ENCODE measurements at regions not wholly inside any gene's neighbourhood (a gene's known extent, or its start where the extent isn't known, plus 50 kb on each side); places are given as distances from the start of the nearest gene placed in this dataset.

DNA sequence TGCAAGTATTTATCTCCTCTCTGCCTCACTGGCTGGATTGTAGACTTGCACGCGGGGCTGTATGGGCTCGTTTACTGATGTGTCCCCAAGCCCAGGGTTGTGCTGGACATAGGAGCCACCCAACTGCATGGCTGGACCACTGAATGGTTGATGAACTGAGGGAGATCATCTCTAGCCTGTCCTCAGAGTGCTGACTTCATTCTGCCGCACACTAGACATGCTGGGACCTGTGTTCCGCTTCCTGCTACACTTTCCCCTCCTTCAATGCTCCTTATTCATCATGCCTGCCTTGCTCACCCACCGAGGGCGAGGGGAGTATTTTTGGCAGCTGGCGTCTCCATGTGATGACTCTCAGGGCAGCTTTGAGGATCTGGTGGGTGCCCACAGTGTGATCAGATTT is 440.2 kb downstream of the GLRX3 start:
- no peak for DNase-seq (ENCODE audit: low spot score)
- TF ChIP-seq, protein P1, sequence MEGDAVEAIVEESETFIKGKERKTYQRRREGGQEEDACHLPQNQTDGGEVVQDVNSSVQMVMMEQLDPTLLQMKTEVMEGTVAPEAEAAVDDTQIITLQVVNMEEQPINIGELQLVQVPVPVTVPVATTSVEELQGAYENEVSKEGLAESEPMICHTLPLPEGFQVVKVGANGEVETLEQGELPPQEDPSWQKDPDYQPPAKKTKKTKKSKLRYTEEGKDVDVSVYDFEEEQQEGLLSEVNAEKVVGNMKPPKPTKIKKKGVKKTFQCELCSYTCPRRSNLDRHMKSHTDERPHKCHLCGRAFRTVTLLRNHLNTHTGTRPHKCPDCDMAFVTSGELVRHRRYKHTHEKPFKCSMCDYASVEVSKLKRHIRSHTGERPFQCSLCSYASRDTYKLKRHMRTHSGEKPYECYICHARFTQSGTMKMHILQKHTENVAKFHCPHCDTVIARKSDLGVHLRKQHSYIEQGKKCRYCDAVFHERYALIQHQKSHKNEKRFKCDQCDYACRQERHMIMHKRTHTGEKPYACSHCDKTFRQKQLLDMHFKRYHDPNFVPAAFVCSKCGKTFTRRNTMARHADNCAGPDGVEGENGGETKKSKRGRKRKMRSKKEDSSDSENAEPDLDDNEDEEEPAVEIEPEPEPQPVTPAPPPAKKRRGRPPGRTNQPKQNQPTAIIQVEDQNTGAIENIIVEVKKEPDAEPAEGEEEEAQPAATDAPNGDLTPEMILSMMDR (IDR thresholded peaks at IDR 0.05; ENCODE audit: extremely low read depth, missing control alignments): no peak

DNA sequence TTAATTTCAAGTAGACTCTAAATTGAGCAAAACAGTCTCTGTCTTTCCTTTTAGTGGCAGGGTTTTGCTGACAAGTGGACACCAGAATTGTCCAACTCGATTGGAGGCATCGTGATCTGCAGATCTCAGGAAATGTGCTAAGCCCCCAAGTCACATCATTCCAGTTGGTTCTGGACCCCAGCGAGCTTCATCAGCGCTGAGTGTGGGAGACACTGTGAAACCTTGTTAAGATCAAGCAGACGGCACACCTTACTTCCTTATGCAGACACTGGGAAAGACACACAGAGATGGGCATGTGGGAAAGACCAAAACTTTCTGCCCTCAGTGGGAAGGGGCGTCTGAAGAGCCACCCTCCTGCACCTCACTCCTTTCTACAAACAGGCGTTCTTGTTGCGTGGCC is 440.8 kb downstream of the GLRX3 start:
- no peak for DNase-seq (ENCODE audit: low spot score)
- TF ChIP-seq, protein P1 (IDR thresholded peaks at IDR 0.05; ENCODE audit: extremely low read depth, missing control alignments): no peak

DNA sequence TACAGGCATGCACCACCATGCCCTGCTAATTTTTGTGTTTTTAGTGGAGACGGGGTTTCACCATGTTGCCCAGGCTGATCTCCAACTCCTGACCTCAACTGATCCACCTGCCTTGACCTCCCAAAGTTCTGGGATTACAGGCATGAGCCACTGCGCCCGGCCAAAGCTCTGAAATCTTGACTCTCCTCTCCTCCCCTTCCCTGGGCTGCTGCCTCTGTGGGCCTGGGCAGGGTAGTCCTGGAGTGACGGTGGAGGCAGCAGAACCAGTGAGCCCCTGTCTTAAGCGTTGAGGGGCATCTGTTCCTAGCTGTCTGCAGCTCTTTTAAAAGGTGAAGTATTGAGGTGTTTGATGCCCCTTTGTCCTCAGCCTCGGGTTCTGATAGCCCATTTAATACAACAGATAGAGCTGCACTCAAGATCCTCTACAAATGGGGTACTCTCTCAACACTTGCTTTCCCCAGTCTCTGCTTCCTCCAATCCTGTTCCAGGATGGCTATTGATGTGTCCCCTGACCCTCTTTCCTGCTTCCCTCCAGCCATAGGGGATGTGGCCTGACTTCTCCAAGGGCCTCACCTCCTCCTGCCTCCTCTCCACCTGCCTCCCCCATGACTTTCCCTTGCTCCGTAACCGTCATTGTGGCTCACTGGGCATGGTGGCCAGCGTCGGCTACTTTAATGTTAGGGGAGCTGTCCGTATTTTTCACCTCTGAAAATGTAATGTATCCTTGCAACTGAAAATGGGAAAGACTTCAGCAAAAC is 442.5 kb downstream of the GLRX3 start:
- DNase-seq (ENCODE audit: low spot score): no peak
- TF ChIP-seq, protein P1 (IDR thresholded peaks at IDR 0.05; ENCODE audit: extremely low read depth, missing control alignments): no peak

DNA sequence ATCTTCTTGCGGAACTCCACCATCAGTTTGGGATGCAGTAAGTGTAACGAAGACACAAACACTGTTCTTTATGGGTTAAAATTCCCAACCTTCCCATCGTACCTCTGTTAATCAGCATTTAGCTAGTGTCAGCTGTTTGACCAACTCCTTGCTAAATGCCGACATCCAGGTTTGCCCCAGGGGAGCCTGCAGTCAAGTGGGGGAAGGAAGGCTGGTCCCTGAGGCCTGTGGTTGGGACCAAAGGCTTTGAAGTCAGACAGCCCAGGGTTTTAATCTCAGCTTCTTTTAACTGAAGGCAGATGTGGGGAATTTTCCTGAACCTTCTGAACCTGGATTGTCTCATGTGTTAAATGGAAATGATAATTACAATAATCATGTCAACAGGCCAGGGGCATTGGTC is 443.7 kb downstream of the GLRX3 start:
- TF ChIP-seq, protein P1 (IDR thresholded peaks at IDR 0.05; ENCODE audit: extremely low read depth, missing control alignments): no peak
- no peak for DNase-seq (ENCODE audit: low spot score)

DNA sequence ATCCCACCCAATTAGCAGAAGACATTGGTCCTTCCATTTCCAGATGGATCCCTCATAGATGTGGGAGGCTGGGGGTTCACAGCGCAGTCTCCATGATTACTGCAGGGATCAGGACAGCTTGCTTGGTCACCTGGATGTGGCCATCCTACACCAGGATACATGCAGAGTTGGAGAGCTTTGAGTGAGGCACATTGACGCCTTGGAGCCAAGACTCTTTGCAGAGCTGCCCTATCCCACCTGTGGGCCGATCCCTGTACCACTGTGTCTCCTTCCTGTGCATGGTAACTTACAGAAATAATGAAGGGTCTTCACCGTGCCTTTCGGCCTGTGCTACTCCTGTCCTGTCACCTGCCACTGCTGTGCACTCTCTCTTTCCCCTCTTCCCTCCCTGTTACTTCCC is 444.8 kb downstream of the GLRX3 start:
- TF ChIP-seq, protein P1 (IDR thresholded peaks at IDR 0.05; ENCODE audit: extremely low read depth, missing control alignments): no peak

DNA sequence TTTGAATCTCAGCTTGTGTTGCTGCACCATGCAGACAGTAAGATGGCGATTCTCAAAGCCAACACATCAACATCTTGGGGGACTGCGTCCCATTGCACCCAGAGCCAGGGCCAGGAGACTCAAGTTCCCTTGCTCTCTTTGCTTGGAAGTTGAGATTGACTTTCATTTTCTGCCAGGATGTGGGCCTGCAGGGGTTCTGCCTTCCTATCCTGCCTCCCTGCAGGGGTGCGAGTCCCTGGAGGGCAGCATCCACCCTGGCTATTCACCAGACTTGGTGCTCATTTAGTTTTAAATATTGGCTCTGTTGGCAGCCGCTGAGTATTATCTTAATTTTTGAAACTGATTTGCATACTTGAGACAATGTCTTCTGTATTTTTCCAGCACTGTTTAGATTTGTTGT is 451.5 kb downstream of the GLRX3 start:
- DNase-seq (ENCODE audit: low spot score): no peak
- TF ChIP-seq, protein P1 (IDR thresholded peaks at IDR 0.05; ENCODE audit: extremely low read depth, missing control alignments): no peak

More for the DNA sequence above, 444.8 kb downstream of the GLRX3 start:
- DNase-seq (ENCODE audit: low spot score): no peak

DNA sequence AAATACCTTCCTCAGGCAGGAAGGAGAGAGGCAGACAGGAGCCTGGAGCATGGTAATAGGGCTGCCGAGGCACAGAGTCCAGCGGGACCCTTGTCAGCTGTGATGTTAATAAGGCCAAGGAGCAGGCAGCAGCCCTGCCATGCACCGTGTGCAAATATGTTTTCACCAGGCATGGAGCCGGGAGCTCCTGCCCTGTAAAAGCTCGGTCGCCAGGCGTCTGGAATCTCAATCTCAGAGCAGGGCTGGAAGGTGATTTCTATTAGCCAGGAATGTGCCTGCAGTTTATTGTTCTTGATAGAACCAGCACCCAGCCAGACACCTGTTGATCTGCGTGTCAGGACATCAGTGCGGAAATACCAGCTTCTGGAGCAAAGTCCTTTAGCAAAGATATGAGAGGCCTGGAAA is 469.8 kb downstream of the GLRX3 start:
- DNase-seq (ENCODE audit: low spot score): no peak
- TF ChIP-seq, protein P1 (IDR thresholded peaks at IDR 0.05; ENCODE audit: extremely low read depth, missing control alignments): no peak
